Fibroblast of pulmonary artery (primary cell): ENCODE measurements at regions not wholly inside any gene's neighbourhood (a gene's known extent, or its start where the extent isn't known, plus 50 kb on each side); places are given as distances from the start of the nearest gene placed in this dataset.

Experiments
- DNase-seq: peaks from one replicate; pipeline ENCODE4 v3.0.0-alpha.2; 2010; ENCODE audit warnings: low read depth
- H3K4me3 ChIP-seq: replicated peaks from 2 replicates; pipeline ENCODE4 v1.5.1; 2011; ENCODE audit warnings: low read depth, mild to moderate bottlenecking, control low read depth, low read length, moderate library complexity
- TF ChIP-seq, protein P1 (sequence below): IDR thresholded peaks from 2 replicates; pipeline ENCODE4 v1.5.1; 2011; ENCODE audit warnings: mild to moderate bottlenecking, control low read depth, low read length, inconsistent platforms; ENCODE audit errors: missing control alignments

DNA sequence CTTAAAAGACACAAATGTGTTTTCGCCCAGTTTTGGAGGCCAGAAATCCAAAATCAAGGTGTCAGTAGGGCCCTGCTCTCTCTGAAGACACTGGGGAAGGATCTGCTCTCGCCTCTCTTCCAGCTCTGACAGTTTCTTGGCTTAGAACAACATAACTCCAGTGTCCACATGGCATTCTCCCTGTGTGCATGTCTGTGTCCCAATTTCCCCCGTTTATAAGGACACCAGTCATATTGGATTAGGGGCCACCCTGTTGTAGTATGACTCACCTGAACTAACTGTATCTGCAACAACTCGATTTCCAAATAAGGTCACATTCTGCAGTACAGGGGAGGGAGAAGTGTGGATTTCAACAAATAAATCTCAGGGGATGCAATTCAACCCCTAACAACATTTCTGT is 263.2 kb downstream of the SS18 start:
- DNase-seq: peak; percentile 20
- TF ChIP-seq, protein P1, sequence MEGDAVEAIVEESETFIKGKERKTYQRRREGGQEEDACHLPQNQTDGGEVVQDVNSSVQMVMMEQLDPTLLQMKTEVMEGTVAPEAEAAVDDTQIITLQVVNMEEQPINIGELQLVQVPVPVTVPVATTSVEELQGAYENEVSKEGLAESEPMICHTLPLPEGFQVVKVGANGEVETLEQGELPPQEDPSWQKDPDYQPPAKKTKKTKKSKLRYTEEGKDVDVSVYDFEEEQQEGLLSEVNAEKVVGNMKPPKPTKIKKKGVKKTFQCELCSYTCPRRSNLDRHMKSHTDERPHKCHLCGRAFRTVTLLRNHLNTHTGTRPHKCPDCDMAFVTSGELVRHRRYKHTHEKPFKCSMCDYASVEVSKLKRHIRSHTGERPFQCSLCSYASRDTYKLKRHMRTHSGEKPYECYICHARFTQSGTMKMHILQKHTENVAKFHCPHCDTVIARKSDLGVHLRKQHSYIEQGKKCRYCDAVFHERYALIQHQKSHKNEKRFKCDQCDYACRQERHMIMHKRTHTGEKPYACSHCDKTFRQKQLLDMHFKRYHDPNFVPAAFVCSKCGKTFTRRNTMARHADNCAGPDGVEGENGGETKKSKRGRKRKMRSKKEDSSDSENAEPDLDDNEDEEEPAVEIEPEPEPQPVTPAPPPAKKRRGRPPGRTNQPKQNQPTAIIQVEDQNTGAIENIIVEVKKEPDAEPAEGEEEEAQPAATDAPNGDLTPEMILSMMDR: no peak
- H3K4me3 ChIP-seq: no peak overlapping the region

DNA sequence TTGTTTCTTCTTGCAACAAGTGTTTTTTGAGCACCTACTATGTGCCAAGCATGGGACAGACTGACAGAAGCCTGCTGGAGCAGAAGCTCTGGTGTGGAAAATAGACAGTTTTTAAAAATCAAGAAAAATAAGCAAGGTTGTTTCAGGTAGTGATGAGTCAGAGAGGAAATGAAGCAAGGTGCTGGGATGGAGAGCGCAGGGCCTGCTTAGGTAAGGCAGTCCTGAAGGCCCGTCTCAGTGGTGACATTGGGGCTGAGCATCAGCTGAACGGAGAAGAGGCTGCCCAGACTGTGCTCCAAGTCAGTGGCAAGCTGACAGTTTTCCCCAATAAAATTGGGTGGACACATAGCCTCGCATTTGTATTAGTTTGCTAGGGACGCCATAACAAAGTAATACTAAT is 263.6 kb downstream of the SS18 start:
- no peak overlapping the region for H3K4me3 ChIP-seq
- DNase-seq: no peak
- TF ChIP-seq, protein P1: no peak

DNA sequence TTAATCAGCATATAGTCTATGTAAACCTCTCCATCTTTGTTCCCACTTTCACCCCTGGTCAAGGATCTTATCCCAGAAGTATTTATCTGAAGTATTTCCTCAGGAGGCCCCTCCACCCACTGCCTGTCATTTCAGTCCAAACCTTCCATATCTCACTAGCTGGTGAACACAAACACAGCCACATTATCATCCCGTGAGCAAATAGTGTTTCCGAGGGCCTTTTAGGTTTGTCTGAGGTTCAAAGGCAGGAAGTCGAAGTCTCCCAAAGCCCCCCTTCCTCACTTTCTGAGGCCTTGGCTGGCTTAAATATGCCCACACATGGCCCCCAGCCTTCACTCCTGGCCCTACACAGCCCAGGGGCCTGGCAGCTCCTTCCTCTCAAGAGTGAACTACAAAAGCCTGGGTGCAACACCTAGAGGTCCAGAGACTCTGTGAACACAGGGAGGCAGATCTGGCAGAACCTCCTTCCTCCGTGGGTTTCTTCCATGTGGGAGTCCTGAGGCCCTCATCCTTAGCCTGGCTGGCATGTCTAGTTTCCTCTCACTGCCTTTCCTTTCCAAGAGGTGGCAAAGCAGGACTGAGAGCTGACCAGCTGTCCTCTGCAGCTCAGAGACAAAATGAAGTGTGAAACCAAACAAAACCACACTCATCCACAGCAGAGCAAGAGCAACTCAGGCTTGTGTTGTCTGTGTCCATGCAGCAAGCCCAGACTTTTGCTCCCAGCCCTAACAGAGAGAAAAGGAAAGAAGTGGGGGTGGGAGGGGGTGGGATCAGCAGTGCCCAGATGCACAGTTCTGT is 264.2 kb downstream of the SS18 start:
- TF ChIP-seq, protein P1: no peak
- no peak for DNase-seq

DNA sequence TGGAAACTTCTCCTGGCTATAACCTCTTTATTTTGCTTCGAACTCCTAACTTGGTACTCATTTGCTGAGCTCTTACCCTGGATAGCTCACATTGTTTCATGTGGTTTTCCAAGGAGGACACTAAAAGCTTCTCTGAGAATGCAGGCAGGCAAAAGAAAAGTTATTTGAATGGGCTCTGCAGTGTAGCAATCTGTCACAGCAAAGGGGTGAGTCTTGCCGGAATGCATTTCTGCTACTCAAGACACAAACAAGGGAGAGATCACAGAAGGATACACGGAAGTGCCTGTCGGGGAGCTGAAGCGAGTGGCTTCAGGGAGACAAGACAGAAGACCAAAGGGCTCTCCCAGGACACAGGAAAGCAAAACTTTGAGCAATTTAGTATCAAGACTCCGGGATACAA is 265.4 kb downstream of the SS18 start:
- H3K4me3 ChIP-seq: no peak overlapping the region
- no peak for DNase-seq
- TF ChIP-seq, protein P1: no peak

More for the DNA sequence above, 264.2 kb downstream of the SS18 start:
- no peak overlapping the region for H3K4me3 ChIP-seq

DNA sequence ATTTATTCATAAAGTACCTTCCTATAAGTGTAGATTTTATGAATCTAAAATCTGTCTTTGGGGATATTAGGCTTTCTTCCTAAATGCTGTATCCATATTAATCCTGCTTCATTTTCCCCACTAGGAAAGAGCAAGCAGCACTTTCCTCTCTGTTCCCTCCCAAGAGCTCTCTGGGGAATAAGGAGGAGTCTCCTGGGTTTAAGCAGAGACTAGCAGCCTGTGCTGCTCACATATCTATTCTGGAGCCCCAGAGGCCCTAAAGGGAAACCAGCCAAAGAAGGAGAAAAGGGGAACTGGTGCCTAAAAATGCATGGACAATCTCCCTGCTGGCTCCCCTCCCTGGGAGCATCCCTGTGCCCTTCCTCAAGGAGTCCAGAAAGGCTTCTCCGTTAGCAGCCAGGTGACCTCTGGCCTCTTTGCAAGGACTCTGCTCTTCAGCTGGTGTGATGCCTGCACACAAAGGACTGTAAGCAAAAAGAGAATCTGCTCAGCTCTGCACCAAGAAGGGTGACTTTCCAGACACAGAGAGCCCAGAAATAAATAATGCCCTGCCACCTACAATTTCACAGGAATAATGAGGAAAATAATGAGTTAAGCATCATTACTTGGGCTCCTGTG is 270.6 kb downstream of the SS18 start:
- DNase-seq: no peak
- TF ChIP-seq, protein P1: no peak
- no peak overlapping the region for H3K4me3 ChIP-seq

DNA sequence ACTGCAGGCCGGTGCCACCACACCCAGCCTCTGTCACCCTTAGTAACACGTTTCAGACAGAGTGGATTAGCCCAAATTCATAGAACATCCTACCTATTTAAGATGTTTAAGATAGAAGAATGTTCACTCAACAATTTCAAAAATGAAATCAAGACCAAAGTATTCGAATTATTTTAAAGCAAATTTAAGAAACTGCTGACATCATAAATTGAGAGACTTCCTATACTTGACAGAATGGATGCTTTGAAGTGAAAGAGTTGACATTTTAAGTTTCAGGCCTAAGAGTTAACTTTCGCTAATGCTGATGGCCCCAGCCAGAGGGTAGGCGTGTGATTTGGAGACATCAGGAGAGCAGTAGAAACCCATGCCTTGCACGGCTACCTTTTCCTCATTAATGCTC is 271.9 kb downstream of the SS18 start:
- TF ChIP-seq, protein P1: no peak
- no peak overlapping the region for H3K4me3 ChIP-seq
- DNase-seq: no peak
